Stimulated activated CD8-positive, alpha-beta memory T cell treated with anti-CD3 and anti-CD28 coated beads, Interleukin-12 subunit alpha, Interleukin-12 subunit beta, amount 100 ng/mL, for 24 hours (primary cell): ENCODE measurements at regions not wholly inside any gene's neighbourhood (a gene's known extent, or its start where the extent isn't known, plus 50 kb on each side); places are given as distances from the start of the nearest gene placed in this dataset.
"Not testable (repeated sequence)": the region's sequence is repeated elsewhere in the genome, so short reads cannot be mapped to it uniquely, and the experiment has no call there.

Source experiments
- DNase-seq: peaks from one replicate; pipeline ENCODE4 v3.0.0-alpha.2; 2020; ENCODE audit errors: extremely low read depth

DNA sequence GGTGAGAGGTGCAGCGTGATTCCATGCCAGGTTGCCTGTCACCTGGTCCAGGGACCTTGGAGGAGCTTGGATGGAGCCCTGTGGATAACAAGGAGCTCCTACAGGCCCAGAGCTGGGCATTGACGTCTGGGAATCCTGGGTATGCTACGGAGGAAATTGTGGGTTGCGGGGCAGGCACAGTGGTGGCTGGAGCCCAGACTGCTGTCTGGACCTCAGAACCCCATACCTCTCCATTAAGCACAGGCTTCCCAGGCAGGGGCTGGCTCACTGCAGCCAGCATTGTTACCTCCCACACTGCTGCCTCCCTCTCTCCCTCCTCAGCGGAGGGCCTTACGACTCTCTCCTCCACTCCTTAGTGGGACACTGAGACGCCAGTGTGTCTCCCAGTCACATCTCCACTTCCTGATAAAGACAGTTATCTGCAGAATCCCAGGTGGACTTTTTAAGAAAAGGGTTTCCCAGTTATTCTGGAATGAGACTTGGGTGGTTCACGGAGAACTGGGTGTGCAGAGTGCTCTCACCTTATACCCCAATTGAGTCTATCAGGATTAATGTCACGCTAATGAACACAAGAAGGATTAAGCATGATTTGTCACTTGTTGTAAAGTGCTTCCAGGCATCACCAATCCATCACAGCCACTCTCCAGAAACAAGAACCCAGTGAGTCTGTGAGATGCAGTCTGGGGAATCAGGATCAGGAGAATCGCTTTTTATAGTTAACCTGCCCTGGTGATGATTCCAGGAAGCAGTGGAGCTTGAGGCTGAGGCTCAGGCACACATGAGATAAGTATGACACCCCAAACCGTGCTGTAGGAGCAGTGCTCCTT, 309.4 kb downstream of the RPS24 start:
- DNase-seq, result no peak

DNA sequence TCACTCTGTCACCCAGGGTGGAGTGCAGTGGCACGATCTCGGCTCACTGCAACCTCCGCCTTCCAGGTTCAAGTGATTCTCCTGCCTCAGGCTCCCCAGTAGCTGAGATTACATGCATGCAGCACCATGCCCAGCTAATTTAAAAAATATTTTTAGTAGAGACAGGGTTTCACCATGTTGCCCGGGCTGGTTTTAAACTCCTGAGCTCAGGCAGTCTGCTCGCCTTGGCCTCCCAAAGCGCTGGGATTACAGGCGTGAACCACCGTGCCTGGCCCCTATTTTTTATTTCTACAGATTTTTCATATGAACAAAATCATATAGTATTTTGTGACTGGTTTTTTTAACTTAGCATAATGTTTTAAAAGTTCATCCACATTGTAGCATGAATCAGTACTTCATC, 310.6 kb downstream of the RPS24 start:
- not testable (repeated sequence) for DNase-seq

DNA sequence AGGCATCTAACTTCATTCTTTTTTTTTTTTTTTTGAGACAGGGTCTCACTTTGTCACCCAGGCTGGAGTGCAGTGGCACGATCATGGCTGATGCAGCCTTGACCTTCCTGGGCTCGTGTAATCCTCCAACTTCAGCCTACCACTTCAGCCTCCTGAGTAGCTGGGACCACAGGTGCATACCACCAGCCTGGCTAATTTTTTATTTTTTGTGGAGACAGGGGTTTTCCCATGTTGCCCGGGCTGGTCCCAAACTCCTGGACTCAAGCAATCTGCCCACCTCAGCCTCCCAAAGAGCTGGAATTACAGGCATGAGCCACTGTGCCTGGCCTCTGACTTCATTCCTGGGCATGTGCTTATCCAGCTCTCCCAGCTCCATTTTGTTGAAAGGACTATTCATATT, 311.9 kb downstream of the RPS24 start:
- DNase-seq, result not testable (repeated sequence)

DNA sequence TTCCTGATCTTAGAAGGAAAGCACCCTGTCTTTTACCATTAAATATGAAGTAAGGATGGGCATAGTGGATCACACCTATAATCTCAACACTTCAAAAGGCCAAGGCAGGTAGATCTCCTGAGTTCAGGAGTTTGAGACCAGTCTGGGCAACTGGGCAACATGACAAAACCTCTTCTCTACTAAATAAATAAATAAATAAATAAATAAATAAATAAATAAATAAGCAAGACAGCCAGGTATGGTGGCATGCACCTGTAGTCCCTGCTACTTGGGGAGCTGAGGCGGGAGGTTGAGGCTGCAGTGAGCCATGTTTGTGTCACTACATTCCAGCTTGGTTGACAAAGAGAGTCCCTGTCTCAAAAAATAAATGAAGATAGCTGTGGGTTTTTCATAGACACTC, 313.1 kb downstream of the RPS24 start:
- DNase-seq, result no peak

DNA sequence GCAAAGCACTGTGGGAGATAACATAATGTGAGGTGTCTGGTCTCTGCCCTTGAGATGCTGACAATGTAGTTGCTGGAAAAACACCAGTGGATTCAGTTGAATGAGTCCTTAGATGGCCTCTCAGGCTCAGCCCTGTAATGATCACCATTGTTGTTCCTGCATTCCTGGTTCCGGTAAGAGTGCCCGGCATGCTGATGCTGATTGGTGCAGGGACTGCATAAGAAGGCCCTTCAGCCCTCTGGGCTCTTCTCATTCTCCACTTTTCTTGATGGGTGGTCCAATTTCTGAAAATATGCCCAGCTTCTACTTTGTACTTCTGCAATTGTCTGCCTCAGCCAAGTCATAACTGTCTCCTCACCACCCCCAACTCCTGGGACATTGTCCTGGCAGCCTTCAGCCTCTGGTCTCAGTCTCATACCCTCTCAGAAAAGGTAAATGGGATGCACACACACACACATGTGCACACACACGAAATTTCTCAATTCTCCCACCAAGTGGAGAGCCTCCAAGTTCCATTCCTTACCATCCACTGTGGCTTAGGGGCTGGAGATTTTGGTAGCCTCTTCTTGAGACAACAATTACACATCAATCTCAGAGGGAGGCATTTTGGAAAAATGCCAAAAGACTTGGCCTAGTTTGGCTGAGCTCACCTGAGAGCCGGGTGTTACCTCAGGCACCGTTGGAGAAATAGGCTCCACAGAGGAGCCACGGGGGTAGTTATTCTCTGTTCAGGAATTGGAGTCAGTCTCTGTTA, 314.9 kb downstream of the RPS24 start:
- DNase-seq, result no peak

DNA sequence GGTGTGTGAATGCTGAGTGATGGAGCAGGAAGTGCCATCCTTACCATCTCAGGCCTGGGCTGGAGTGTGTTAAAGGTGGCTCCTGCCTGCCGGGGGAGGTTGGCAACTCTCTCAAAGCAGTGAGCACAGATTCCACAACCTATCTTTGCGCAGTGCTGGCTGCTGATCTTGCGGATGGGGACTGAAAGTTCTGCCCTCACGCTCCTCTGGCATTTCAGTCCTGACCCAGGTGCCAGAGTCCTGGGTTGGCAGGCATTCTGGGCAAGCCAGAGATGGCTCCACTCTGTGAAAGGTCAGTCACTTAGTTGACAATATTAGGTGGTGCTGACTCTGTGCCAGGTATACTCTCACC, 315.5 kb downstream of the RPS24 start:
- no peak for DNase-seq

DNA sequence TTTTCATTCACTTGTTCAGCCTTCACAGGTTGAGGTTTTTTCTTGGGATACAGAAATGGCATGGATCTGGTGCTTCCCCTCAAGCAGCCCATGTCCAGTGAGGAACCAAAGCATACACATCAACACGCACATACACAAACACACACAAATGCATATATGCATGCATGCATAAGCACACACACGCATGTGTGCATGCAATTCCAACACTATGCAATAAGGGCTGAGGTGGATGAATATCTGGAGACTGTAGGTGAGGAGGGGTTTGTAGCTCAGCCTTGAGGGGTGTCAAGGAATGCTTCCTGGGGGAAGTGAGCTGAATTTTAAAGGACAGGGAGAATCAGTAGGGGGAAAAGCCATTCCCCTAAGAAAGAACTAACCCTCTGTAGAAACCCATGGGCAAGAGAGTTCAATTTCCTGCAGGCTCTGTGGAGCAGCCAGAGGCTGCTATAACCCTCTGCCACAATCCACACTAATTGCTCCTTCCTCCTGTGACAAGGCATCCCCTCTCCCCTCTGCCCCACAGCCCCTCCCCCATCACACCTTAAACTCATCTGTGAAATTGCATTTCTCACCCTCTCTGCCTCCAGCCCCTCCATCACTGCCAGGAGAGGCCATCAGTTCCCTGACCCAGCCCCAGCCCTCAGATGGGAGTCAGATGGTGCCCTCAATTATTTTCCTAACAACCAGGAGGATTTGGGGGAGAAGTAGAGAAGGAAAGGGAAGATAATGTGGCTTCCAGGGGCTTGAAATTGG, 316.4 kb downstream of the RPS24 start:
- DNase-seq, result no peak

DNA sequence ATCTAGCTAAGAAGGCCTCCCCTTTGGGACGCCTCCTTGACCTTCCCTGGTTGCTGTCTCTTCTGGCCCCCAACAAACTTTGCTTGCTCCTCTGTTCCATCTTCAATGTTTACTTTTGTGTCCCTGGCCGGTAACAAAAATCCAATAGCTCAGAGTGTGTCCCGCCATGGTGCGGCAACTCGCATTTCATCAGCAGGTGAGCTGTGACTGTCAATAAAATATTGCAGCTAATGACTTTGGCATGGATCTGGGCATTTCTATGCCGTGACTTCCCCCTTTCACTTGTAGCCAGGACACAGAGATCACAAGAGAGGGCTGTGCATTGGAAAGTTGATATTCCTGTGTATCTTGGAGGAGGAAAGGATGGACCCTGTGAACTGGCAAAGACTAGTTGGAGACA, 317.6 kb downstream of the RPS24 start:
- DNase-seq, result no peak

DNA sequence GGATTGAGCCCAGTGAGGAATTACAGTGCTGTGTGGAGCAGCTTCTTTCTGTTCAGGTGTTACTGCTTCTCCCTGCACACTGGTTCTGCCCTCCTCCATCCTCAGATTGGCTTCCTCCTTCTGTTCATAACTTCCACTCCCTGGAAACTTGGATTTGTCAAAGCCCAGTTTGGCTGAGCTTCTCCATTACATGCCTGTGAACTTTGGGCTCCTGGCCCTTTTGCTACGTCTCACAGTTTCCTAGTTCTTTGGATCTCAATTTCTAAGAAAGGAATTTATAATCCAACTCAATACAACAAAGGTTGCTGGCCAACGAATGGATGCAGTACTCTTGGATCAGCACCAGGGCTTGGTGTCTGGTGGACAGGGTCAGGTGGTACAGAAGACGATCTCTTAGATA, 318.1 kb downstream of the RPS24 start:
- DNase-seq, result no peak

DNA sequence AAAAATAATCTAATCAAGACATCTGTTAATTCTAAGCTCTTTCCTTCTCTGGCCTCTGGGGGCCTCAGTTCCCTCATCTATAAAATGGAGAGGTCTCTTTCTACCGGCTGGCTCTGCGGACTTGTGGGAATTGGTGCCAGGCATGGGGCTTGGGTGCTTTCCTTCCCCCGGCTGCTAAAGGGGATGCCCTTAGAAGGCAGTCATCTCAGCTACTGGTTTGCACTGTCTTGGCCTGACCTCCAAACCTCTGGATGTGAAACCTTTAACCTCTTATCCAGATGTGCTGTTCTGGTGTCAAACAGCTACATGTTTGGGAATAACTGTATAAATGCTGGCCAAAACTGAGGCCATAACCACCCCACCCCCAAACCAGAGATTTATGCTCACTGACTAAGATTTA, 320.0 kb downstream of the RPS24 start:
- DNase-seq, result no peak

DNA sequence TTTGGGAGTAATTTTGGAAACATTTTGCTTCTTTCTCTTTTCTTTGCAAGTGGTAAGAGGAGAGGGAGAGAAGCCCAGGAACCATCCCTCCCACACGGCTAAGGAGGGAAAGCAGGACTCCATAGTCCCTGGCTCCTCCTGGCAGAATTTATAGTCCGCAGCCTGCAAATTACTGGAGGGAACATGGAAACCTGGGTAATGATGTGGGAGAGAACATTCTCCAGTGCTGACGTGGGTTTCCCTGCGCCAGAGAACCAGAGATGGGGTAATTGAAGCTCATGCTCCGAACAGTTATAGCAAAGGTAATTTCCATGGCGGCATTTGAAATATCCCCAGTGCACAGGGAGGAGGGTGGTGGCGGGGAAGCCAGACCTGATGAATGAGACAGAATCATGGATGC, 320.4 kb downstream of the RPS24 start:
- DNase-seq, result no peak

DNA sequence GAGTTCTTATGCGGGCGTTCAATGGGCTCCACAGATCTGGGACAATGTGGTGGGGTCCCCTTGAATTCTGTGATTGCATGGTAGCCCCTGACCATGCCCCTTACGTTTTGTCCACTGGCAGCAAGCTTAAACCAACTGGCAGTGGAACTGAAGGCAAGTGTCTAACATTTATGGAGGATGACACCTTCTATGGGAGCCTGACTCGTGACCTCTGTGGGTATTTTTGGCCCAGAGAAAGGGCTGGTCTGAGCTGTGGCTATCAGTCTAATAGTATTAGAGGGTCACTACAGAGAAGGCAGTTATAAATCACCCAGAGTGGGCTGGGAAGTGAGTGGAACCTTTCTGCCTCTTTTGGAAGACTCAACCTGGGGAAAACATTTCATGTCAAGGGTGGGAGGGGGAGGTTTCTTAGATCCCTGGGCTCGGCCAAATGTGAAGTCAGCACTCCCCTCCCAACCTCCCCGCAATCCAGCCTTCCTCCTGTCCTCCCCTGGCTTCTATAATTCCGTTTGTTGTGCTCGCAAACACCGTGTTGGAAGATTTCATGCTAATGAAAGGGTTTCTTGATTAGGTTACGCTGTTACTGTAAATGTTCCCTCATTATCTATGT, 322.7 kb downstream of the RPS24 start:
- DNase-seq, result no peak

DNA sequence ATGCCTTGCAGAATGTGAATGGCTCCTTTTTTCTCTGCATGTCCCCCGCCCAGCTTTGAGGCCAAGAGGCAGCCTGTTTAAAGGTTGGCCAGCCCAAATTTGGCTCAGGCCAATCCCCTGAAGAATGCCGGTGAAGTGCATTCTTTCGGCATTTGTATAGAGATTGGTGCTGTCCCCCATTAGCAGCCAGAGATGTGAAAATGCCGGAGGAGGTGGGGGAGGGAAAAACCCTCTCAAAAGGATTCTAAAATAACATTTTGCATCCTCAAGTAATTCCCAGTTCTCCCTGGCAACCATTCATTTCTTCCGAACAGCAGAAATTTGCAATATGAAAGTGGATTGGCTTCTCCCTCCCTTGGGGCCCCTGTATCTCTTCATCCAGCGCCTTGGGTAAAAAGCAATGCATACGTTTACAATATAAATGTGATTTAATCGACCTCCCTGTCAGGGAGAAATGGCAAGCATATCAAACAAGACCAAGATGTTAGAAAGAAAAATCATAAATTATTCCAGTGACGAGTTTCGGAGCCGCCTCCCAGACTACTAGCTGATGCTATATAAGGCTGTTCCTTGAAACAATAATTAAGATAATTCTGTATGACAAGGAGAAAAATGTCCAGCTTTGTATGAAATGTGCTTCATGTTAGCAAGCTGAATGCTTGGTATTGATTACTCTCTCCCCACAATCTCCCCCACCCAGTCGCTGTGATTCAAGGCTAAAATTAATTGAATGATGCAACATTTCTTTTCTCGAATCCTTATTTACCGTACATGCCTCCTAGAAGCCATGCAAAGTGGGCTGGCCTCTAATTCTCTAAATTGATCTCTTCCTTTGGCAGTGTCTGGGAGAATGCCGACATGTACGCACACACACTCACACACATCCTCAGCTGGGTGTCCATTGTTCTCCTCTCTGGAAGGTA, 323.7 kb downstream of the RPS24 start:
- no peak for DNase-seq

DNA sequence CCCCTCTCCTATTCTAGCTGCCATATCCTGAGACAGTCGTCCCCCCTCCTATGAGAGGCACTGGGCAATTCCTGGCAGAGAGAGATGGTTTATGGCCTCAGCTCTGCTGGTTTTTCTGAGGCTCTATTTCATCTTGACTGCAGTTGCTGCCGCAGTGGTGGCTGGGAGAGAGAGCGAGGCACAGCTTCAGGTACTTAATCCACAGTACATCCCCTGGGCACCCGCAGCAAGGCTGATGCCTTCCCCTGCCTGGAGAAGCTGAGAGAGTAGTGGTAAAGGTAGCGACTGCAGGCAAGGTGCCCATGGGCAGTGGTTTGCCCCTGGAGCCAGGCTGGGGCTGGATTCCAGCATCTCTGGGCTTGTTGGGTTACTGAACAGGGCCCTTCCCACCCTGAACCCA, 324.7 kb downstream of the RPS24 start:
- no peak for DNase-seq

DNA sequence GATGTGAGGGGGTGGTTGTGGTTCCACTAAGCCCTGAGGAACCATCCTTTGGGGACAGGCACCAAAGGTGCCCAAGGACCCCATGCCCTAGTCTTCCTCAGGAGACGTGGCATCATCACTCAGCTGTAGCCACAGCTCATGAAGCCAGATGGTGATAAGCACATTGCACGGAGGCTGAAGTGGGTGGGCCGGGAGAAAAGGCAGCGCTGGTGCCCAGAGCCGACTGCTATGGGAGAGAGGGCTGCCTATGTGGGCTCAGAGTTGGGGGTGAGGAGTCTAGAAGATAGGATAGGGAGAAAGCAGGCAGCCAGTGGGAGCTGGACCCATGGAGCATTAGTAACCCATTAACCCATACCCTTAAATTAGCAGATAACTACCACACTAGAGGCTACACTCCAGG, 325.3 kb downstream of the RPS24 start:
- no peak for DNase-seq

DNA sequence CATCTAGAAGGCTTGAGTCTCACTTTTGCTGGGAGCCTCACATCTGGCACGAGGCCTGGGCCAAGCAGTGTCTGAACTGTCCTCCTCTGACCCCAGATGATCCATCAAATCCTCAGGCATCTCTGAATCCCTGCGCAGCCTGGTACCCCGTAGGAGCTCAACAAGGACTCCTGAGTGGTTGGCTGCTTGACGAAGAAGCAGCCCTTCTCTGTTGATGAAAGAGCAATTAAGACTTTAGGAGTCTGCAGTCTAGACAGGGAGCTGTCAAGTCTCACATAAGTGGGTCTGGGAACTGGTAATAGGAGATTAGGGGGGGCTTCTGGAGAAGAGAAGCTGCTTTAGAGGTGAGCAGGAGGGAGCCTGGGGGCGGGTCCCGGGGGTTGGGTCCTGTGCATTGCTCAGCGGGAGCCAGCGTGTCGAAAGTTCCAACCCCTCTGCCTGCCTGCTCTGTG, 326.0 kb downstream of the RPS24 start:
- no peak for DNase-seq

DNA sequence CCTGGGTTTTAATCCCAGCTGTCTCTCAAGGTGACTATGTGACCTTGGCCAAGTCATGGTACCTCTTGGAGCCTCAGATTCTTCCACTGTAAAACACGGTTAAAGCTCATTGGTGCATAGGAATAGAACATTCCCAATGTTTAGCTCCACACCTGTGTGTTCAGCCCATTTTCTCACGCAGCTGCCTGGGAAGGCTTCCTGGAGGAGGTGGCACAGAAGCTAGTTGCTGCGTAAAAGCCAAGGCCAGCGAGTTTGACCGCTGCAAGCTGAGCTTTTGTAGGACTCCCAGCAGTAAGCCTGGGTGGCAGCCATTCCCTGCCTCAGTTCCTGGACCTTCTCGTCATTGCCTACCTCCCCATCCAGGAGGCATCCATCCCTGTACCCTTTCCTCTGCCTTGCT, 326.6 kb downstream of the RPS24 start:
- DNase-seq, result no peak

DNA sequence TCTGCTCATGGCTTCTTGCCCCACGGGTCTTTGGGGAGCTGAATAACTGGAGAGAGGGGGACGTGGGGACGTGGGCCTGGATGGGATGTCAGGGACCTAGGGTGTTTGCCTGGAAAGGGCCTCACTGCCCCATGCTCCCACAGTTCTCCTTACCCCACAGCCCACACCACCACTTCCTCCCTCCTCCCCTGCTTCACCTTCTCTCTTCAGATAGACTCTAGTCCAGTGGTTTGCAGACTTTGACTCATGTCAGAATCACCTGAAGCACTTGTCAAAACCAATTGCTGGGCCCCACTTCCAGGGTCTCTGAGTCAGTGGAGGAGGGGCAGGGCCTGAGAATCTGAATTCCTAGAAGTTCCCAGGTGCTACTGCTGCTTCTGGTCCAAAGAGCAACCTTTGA, 327.4 kb downstream of the RPS24 start:
- no peak for DNase-seq

DNA sequence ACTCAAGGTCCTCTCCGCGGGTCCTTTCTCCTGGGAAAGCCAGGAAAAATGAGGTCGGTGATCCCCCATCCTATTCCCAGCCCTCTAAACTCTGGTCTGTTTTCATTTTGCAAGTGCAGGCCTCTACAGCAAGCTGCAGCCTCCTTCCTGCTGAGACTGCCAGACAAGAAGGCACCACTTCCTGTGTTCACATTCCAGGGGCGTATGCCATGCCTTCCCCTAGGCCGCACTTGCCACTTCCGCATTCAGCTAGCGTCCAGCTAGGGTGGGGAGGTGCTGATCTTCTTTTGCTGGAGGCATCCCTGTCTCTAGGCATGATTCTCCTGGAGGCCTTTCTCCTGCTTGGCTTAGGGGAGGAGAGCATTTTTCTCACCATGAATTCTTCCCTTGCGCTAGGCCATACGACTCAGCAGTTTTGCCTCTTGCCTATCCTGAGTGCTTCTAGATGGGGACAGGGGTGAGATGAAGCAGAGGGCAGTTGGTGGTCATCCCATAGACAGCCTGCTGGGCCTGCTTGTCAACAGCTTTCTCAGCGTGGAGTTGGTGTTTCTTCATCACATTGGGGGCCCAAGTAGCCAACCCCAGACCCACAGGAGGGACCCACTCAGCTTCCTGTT, 328.9 kb downstream of the RPS24 start:
- no peak for DNase-seq

DNA sequence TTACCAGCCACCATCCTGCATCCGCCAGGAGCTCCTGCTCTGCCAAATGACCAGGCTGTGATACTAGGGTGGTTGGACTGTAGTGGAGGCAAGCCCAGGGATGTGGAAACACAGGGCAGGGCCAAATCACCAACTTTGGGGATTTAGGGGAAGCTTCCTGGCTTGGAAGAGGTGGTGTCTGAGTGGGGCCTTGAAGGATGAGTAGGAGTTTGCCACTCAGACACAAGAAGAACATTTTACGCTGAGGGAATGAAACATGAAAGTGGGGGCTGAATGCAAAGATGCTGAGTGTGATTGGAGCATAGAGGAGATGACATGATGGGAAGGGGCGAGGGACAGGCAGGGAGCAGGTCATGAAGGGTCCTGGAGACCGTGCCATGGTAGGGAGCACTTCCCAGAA, 329.5 kb downstream of the RPS24 start:
- DNase-seq, result no peak

DNA sequence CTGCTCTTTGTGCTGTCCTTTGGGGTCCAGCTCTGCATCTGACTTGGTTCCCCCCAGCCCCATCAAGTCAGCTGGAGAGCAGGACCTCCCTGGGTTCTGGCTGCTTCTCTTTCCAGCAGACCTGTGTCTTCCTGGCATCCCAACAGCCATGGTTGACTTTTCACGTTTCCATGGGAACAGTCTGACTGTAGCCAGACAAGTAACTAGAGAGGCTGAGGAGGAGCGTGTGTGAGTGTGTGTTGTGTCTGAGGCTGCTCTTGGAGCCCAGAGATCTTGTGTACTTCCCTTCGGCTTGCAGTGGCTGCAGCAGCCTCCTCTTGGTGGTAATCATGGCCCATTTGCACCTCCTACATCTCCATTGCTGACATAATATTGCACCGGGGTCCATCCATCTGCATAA, 332.0 kb downstream of the RPS24 start:
- no peak for DNase-seq
